Hindlimb muscle (tissue), 1 donor: ENCODE measurements at regions not wholly inside any gene's neighbourhood (a gene's known extent, or its start where the extent isn't known, plus 50 kb on each side); places are given as distances from the start of the nearest gene placed in this dataset.
A peak's percentile ranks its signal among the peaks of the same experiment; 100 is the strongest.

Experiments used
- DNase-seq: peaks from one replicate; pipeline ENCODE4 v3.0.0-alpha.2; 2013

DNA sequence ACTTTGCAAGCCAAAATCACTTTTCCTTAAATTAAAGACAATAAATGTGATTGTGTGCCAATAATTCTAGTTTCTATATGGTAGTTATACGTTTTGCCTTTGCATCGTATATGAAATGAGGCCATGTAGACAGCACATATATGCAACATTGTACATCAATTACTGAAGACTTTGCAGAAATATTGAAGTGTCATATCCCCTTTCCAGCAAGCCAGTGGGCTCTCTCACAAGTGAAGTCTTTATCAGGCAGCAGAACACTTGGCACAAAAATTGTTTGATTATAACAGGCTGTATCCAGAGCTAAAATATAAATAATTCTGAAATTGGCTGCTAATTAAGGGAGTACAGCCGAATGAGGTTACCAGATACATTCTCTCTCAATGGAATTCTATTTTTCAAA is 588.6 kb upstream of the SEMA3D start:
- DNase-seq = no peak

DNA sequence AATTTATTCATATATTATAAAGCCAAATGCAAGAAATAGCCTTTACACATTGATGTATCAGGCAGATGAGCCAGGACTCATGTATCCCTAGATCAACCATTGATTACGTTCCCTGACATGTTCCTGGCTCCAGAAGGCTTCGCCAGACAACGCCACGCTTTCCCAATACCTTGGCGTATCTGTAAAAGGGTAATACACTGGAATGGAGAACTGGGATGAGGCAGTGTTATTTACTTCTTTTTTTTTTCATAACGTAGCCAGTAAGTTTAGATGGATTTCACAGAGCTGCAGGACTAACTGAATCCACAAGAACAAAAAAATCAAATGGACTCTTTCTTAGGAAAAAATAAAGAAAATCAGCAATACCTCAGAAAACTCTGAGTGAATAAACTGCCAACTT is 588.1 kb upstream of the SEMA3D start:
- DNase-seq = peak; percentile 48

DNA sequence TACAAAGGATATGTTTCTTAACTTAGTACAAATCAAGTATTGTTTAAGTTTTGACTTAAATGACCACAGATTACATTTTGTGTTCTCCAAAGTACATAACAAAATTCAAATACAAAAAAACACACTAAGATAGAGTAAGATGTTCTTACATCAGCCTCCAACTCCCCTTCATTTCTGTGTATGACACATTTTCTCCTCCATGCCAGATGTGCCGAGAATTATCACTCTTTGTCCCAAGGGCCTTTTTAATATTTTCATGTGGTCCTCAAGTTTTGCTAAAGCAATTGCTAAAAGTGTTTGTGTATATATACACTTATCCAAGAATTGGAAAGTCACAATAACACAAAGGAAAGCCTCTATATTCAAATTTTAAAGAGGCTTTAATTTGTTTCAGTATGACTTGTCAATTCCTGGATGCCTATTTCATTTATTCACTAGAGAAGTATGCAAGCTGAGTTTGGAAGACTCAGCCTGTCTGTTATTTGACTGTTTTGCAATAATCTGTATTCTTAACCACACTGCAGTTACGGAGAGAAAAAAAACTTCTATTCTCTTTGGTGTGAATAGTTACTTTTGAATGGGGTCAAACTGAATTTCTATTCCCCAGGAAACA is 586.4 kb upstream of the SEMA3D start:
- peak; percentile 45 for DNase-seq

DNA sequence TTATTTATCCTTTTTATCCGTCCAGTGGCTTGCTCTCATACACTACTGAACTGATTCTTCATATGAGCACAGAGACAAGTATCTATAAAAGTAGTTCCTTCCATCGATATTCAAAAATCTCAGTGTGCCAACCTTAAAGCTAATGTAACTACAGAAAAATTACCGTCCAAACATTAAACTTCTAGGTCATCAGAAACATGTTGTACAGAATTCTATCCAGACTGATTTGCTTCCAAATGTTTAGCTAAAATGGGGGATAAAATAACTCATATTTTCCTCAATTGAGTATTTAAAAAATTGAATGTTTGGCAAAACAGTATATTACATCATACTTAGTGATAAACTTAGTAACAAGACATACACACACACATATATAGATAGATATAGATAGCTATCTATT is 584.7 kb upstream of the SEMA3D start:
- no peak for DNase-seq

DNA sequence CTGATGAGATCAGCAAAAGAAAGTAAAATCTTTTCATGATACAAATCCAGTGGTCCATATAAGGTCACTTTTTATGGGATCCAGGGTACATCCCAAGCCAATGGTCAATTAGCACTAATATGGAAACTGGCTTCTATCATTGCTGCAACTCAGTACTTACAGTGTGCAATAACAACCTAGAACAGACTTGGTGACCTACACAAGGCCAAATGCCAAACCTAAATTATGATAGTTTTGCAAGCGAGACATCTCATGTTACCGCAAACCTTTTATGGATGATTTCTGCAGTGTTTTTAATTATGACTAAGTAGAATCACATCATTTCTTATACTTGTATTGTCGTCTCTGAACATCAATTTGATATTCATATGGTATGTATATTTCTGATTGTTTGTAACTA is 583.5 kb upstream of the SEMA3D start:
- no peak for DNase-seq

DNA sequence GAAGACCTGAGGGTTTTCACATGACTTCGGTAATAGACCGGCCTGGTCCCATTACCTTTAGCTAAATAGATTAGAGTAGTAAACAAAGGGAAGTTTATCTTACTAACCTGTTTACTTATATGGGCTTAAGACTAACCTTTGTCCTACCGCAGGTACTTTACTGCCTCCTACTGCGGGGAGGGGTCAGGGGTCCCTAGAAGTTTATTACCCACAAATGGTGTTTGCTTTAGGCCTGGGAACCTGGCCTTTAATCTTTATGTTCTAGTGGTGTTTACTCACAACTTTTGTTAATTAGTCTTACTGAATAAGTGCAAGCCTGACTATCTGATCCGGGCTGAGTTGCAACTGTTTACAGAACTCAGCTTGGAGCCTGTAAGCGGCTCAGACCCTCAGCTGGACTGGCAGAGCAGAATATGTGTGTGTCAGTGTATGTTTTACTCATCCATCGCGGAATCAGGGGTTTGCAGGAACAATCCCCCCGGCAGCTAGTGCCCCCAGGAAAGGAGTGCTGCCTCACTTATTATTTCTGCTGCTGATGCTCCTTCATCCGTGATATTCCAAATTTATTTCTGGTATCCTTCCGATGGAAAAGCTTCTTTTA is 578.9 kb upstream of the SEMA3D start:
- DNase-seq = no peak

DNA sequence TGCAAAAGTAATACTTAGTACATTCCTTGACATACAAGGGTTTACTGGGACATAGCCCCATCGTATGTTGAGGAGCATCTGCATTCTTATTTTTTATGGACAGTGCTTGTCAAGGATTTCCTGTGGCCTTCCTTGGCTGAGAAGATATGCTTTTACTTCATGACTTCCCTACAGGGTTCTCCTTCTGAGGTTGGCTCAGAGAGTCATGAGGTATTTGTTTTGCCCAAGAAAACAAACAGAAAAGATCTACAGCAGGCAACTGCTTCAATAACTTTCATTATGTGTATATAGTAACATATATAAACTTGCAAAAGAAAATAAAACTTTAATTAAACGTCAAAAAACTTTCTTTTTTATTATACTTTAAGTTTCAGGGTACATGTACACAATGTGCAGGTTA is 577.2 kb upstream of the SEMA3D start:
- DNase-seq = no peak

DNA sequence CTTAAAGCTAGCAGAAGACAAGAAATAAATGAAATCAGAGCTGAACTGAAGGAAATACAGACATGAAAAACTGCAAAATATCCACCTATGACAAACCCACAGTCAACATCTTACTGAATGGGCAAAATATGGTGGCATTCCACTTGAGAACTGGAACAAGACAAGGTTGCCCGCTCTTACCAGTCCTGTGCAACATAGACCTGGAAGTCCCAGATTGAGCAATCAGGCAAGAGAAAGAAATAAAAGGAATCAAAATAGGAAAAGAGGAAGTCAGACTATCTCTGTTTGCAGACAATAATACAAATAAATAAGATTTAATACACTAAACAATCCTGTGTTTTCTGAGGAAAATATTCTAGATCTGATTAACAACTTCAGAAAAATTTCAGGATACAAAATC is 570.5 kb upstream of the SEMA3D start:
- DNase-seq = no peak

DNA sequence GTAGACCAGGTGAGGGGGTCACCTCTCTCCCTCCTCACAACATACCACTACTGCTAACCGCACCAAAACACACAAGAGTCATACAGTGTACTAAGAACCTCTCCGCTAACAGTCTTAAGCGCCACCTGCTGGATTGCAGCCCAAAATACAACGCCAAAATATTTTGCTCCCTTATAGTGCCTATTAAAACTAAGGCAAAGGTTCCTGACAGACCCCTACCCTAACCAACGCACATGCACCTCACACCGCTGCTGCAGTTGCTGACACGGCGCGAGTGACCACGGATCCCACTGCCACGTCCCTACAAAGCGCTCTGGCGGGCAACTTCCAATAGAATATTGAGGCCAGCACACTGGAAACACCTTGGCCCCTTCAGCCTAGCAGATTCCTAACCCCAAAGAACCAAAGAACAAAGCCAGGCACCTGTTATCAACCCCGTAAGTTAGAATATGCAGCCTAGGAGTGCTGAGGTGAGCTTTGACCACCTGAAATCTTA is 563.6 kb upstream of the SEMA3D start:
- DNase-seq = no peak

DNA sequence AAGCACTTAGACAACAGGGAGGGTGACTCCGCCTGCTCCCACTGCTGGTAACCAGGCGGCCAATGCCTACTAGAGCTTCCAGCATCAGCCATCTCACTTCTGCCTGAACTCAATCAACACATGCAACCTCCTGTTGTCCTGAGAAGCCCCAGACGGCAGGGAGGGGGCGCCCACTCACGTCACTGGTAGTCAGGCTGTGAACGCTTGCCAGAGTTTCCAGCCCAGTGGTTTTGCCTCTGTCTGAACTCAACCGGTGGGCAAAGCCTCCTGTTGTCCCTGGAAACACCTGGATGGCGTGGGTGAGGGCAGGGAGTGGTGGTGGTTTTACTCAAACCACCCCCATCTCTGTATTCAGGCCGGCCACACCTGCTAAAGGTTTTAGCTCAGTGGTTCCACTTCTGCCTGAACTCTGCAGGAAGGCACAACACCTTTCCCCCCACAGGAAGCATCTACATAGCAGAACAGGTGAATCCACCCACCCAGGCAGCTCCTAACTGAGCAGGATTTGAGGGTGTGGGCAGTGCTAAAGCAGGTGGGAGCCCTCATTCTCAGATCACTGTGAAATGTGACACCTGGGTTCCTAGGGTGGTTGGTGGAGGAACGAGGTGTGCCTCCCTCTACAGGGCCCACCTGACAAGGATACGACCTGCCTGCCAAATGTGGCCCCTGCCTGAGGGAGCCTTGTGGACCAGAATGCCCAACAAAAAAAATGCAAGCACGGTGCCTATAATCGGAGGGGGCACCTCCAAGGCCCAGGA is 563.0 kb upstream of the SEMA3D start:
- DNase-seq = no peak

DNA sequence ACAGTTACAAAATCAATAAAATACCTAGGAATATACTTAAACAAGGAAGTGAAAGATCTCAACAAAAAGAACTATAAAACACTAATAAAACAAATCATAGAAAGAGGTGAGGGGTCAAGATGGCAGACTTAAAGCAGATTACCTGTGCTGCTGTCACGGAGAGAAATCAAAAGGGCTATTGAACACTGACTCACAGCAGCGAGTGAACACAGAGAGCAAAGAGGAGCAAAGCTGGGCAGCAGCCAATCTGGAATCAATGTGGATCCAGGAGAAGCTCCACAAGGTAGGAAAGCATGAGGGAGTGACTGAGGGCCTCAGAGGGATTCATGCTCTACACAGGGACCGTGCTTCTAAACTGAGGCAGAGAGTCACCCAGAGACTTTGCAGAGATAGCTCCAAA is 562.0 kb upstream of the SEMA3D start:
- no peak for DNase-seq

DNA sequence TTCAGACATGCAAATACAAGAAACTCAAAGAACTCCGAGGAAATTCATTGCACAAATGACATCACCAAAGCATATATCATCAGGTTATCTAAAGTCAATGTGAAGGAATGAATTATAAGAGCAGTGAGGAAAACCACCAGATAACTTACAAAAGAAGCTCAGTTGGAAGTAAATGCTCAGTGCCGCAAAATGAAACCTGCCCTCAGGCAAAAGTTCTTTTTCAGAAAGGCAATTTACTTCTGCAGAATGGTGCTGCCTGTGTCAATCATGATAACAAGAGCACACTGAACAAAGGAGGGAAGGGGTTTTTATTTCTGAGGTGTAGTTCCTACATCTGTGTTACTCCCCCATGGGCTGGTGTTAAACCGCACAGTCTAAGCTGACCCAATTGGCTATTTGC is 550.6 kb upstream of the SEMA3D start:
- DNase-seq = no peak

DNA sequence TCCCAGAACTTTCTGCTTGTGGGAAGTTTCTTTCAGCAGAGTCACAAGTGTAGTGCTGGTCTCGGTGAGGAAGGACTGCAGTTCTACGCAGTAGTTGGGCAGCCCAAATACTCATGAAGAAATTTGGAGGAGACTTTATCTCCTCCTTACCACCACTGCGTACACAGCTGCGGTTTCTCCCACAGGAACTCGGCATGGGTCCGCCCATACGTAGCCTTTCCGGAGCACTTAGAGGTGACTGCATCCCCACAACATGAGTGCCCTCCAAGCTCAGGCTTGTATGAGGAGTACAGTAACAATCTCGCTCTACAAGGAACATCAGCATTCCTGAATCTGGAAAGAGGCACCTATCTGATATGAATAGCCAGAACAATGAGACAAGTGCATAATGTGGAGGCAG is 549.2 kb upstream of the SEMA3D start:
- no peak for DNase-seq

DNA sequence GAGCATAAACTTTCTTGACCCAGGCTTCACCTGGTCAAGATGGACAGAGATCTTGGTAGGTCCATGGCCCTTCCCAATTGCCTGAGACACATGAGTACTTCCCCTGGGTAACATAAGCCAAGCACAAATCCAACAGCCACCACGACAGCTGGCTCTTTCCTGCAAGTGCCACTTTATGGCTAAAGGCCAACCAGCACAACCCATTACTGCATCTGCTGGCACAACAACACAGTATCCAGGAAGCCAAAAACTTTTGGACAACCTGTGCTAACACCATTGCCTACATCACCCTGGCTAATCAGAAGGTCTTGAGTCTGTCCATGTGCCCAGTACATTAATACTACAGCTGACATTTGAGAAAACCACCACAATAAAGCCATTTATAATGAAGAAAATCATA is 548.0 kb upstream of the SEMA3D start:
- DNase-seq = no peak

DNA sequence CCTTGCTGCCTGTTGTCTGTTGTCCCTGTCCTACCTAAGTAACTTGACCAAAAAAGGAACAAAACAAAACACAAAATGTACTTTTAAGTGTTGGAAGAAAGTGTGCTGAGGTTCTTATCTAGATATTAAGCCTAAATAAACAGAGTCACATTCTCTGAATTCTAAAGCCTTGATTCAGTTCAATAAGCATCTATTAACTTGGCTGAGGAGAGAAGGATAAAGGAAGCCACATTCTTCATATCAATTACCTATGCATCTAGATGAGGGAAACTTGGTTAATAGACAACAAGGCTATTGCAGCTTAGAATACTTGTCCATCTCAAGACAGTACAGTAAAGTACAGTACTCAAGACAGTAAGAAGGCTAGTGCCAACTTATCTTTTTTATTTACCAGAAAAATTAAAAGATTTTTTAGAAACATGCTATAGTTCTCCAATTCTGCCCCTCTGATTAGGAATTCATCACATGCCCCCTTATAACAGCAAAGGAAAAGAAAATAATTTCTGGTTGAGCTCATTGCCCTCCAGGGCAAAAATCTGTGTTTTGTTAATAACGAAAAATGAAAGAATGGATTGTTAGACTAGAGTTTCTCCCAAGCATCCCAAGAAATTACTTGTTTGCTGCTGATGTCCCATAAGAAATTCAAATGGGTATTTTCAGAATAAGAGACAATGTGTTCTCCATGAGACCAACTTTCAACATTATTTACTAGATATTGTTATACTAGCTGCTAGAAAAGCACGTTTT is 546.5 kb upstream of the SEMA3D start:
- no peak for DNase-seq

DNA sequence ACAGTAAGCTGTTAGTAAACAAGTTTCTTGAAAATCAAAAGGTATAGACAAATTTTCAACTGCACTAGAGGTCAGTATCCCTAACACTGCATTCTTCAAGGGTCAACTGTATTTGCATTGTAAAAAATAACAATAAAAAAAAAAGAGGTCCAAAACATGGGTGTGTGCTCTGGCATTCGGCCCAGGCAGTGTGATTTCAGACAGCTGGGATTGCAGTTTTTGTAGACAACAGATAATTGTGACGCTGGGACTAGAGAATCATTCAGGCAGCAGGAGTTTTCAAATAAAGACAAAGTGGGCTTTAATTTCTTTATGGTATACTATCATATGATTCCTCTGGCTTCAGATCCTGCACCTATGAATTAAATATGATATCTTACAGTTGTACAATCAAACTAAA is 543.2 kb upstream of the SEMA3D start:
- peak; percentile 42 for DNase-seq

DNA sequence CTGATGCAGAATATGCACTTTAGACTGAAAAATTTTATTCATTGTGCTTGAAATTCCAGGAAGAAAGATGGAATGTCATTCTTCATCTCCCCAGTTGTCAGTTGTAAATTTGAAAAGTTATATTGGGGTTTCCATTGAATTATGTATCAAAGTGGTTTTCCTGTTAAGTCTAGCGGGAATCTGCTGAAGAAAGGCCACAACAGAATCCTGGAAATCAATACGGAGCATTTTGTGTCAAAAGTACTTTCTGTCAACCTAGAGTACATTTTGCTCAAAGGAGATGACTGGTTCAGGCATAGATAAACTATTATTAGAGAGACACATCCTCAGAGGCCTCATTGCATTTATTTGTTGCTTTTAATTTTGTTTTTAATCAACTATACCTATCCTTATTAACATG is 538.2 kb upstream of the SEMA3D start:
- no peak for DNase-seq

DNA sequence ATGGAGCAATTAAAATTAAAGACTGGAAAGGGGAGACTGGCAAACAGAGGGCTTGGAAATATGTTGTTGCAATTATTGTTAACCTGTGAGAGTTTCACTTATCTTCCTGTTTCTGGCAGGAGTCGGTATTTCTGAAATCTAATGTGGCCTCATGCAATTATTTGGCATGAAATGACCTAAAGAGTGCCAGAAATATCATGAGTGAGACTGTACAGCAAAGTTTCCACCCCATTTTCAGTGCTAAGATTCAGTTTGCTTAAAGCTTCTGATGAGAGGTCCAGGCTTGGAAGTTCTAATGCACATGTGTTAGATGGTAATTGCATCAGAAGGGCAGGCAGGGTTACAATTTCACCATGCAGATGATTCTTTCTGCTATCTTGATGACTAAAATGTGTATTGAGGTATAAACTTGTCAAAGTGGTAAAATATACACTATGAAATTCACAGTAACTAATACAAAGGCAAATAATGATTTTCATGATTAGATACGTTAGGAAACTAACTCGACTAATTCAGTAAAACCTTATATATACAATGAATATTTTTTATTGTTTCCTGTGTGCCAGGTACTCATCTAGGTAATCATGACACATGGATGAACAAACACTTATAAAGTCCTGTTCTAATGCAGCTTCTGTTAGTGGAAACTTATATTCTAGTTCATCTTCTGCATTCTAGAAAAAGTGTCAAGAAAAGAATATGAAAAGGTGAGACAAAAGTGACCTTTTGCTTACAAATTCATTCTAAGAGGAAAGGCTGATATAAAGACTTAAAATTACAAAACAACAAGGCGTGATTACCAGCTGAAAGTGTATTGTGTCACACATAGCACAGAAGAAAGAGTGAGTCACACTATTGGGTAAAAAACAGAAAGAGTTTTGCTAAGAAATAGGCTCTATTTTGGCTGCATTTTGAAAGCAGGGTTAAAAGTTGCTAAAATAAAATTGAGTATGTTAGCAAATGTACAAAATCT is 533.4 kb upstream of the SEMA3D start:
- DNase-seq = peak; percentile 40

DNA sequence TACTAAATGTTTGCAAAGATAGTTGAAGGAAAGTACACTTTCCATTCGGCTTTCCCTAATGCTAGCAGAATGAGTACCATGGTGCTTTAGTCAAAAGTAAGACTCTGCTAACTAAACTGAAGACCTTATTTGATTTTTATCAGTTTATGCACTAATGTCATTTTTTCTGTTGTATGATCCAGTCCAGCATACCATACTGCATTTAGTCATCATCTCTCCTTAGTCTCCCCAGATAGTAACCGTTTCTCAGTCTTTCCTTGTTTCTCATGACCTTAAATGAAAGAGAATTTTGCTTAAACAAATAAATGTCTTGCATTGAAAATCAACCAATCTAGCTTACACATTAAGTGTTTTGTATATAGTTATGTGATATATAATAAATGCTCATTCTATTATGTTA is 529.5 kb upstream of the SEMA3D start:
- no peak for DNase-seq

DNA sequence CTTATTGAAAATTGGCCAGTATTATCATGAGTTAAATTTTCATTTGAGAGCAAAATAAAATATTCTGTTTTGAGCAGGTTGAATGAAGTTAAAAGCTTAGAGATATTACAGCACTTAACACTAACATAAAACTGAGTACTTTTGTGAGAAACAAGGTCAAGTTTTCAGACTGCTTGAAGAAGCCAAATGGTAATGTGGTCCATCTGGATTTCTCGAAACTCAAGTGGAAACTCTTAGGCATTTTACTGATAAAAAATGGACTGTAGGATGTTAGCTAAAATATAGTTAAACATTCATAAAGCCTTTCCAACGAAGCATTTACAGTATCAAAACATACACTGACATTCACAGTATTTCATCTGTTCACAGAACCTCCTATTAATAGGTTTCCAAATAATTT is 528.1 kb upstream of the SEMA3D start:
- peak; percentile 34 for DNase-seq

DNA sequence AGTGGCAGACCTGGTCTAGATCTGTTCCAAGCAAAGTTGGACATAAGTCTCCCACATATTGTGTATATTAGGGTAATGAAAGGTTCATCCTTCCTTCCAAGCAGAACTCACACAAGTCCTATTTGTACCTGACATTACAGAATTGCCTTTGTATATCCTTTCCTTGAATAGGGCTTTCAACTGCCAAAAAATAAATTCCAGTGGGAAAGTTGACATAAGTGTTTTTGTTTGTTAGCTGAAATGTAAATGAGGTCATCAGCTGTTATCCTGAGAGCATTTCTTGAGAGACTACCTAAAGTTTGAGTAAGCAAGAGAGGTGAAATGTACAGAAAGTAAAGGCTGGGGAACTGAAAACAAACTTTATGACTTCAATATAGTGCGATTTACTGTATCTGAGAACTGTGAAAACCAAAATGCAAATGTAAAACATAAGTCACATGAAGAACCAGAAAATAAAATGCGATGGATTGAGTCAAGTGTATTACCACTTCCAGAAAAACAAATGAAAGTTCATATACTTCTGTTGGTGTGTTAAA is 527.3 kb upstream of the SEMA3D start:
- peak; percentile 29 for DNase-seq

DNA sequence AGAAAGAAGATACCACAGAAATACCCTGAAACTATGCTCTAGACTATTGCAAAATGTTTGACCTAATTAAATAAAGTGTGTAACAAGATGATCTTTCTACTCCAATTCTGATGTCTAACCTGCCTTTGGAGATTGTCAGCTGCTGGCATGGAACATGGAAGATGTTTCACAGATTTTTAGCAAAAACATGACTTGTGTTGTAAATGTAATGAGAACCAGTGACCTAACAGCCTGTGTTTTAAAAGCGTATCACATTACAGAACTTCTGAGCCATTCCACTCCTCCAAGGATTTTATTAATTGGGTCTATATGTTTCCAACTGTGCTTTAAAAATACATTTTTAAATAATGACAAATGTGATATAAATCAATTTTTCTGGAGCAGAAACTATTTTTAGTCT is 526.3 kb upstream of the SEMA3D start:
- DNase-seq = no peak
